ENCODE measurements at regions not wholly inside any gene's neighbourhood (a gene's known extent, or its start where the extent isn't known, plus 50 kb on each side); places are given as distances from the start of the nearest gene placed in this dataset.

- Histone ChIP-seq H3K27ac (ENCODE audit: control insufficient read depth, insufficient read depth, low read length) (no peak overlapping the region), H3K9ac (ENCODE audit: control insufficient read depth, extremely low read depth, insufficient read depth, low read length) (no peak overlapping the region), H3K36me3 (ENCODE audit: control insufficient read depth in 2 of 2, extremely low read depth in 1 of 2, insufficient read depth in 2 of 2, low read length in 2 of 2) (no peaks in the 10 kb centered on the region), H3K4me1 (ENCODE audit: control insufficient read depth, extremely low read depth, insufficient read depth, low read length) (peaks cover 3% of the 10 kb centered on the region), H3K27me3 (ENCODE audit: control insufficient read depth, extremely low read depth, insufficient read depth, low read length) (no peaks in the 10 kb centered on the region), H3K4me3 (ENCODE audit: control insufficient read depth in 2 of 3, extremely low read depth in 1 of 3, insufficient read depth in 2 of 3, low read depth in 1 of 3, low read length in 3 of 3) (no peak overlapping the region), H3K79me2 (ENCODE audit: control insufficient read depth, insufficient read depth, low read length) (no peaks in the 10 kb centered on the region), H3K4me2 (ENCODE audit: control insufficient read depth, extremely low read depth, insufficient read depth, low read depth, low read length) (no peak overlapping the region), H2AFZ (ENCODE audit: control insufficient read depth, low read length) (no peak overlapping the region), H3K9me1 (ENCODE audit: control insufficient read depth, extremely low read depth, insufficient read depth, low read length) (no peaks in the 10 kb centered on the region), H3K9me3 (ENCODE audit: control insufficient read depth, low read depth, low read length) (no peaks in the 10 kb centered on the region), H4K20me1 (ENCODE audit: control insufficient read depth, extremely low read depth, insufficient read depth, low read length) (no peaks in the 10 kb centered on the region)
- TF ChIP-seq, protein P1, sequence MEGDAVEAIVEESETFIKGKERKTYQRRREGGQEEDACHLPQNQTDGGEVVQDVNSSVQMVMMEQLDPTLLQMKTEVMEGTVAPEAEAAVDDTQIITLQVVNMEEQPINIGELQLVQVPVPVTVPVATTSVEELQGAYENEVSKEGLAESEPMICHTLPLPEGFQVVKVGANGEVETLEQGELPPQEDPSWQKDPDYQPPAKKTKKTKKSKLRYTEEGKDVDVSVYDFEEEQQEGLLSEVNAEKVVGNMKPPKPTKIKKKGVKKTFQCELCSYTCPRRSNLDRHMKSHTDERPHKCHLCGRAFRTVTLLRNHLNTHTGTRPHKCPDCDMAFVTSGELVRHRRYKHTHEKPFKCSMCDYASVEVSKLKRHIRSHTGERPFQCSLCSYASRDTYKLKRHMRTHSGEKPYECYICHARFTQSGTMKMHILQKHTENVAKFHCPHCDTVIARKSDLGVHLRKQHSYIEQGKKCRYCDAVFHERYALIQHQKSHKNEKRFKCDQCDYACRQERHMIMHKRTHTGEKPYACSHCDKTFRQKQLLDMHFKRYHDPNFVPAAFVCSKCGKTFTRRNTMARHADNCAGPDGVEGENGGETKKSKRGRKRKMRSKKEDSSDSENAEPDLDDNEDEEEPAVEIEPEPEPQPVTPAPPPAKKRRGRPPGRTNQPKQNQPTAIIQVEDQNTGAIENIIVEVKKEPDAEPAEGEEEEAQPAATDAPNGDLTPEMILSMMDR (optimal IDR thresholded peaks at IDR 0.05 in 1 of 3, IDR thresholded peaks at IDR 0.05 in 1 of 3, conservative IDR thresholded peaks at IDR 0.05 in 1 of 3; ENCODE audit: extremely low read depth in 1 of 3, insufficient read depth in 2 of 3, low read length in 3 of 3) = no peak
- no peak for TF ChIP-seq EZH2 (IDR thresholded peaks at IDR 0.05; ENCODE audit: low read length)
- DNase-seq (ENCODE audit: low read depth, low spot score) = no peak
- dilution Hi-C loops (cut with MboI; ENCODE audit: extremely low pct_ligation_motif_present, low sequenced_read_pairs) = no loop called here
- FAIRE-seq = no peak
These were observed 163.7 kb upstream of the PPP1R2C start for GRCh38 chrX:42941671-42942070.

- dilution Hi-C loops (cut with MboI; ENCODE audit: extremely low pct_ligation_motif_present, low sequenced_read_pairs) = no loop called here
- Histone ChIP-seq H2AFZ (ENCODE audit: control insufficient read depth, low read length) (no peak overlapping the region), H3K4me2 (ENCODE audit: control insufficient read depth, extremely low read depth, insufficient read depth, low read depth, low read length) (no peak overlapping the region), H3K9me3 (ENCODE audit: control insufficient read depth, low read depth, low read length) (no peaks in the 10 kb centered on the region), H3K36me3 (ENCODE audit: control insufficient read depth in 2 of 2, extremely low read depth in 1 of 2, insufficient read depth in 2 of 2, low read length in 2 of 2) (no peaks in the 10 kb centered on the region), H3K27ac (ENCODE audit: control insufficient read depth, insufficient read depth, low read length) (no peak overlapping the region), H3K4me1 (ENCODE audit: control insufficient read depth, extremely low read depth, insufficient read depth, low read length) (peaks cover 3% of the 10 kb centered on the region), H3K9me1 (ENCODE audit: control insufficient read depth, extremely low read depth, insufficient read depth, low read length) (no peaks in the 10 kb centered on the region), H3K27me3 (ENCODE audit: control insufficient read depth, extremely low read depth, insufficient read depth, low read length) (no peaks in the 10 kb centered on the region), H4K20me1 (ENCODE audit: control insufficient read depth, extremely low read depth, insufficient read depth, low read length) (no peaks in the 10 kb centered on the region), H3K9ac (ENCODE audit: control insufficient read depth, extremely low read depth, insufficient read depth, low read length) (no peak overlapping the region), H3K79me2 (ENCODE audit: control insufficient read depth, insufficient read depth, low read length) (no peaks in the 10 kb centered on the region), H3K4me3 (ENCODE audit: control insufficient read depth in 2 of 3, extremely low read depth in 1 of 3, insufficient read depth in 2 of 3, low read depth in 1 of 3, low read length in 3 of 3) (no peak overlapping the region)
- FAIRE-seq = no peak
- TF ChIP-seq, protein P1 (optimal IDR thresholded peaks at IDR 0.05 in 1 of 3, IDR thresholded peaks at IDR 0.05 in 1 of 3, conservative IDR thresholded peaks at IDR 0.05 in 1 of 3; ENCODE audit: extremely low read depth in 1 of 3, insufficient read depth in 2 of 3, low read length in 3 of 3) = no peak
- TF ChIP-seq EZH2 (IDR thresholded peaks at IDR 0.05; ENCODE audit: low read length) = no peak
- DNase-seq (ENCODE audit: low read depth, low spot score) = no peak
These were observed 165.3 kb upstream of the PPP1R2C start for GRCh38 chrX:42943051-42943974.
